HEK293T (cell line): ENCODE measurements at regions not wholly inside any gene's neighbourhood (a gene's known extent, or its start where the extent isn't known, plus 50 kb on each side); places are given as distances from the start of the nearest gene placed in this dataset.

Experiments
- BHLHE40 ChIP-seq: fragments of 450-650 bp; IDR thresholded peaks from 2 replicates; pipeline ENCODE4 v1.6.1; 2016; ENCODE audit warnings: mild to moderate bottlenecking, moderate library complexity, borderline replicate concordance
- CTBP1 ChIP-seq: fragments of 450-650 bp; IDR thresholded peaks from 2 replicates; pipeline ENCODE4 v1.6.1; 2016; ENCODE audit warnings: borderline replicate concordance
- ELF4 ChIP-seq: fragments of 450-650 bp; IDR thresholded peaks from 2 replicates; pipeline ENCODE4 v1.6.1; 2017; ENCODE audit warnings: antibody characterized with exemption
- FOXA1 ChIP-seq: fragments of 450-650 bp; IDR thresholded peaks from 2 replicates; pipeline ENCODE4 v1.6.1; 2016; ENCODE audit warnings: mild to moderate bottlenecking
- FOXK2 ChIP-seq: fragments of 450-650 bp; IDR thresholded peaks from 2 replicates; pipeline ENCODE4 v1.6.1; 2016; ENCODE audit warnings: mild to moderate bottlenecking
- FOXM1 ChIP-seq: fragments of 450-650 bp; IDR thresholded peaks from 2 replicates; pipeline ENCODE4 v1.6.1; 2017; ENCODE audit warnings: mild to moderate bottlenecking, borderline replicate concordance
- HDGF ChIP-seq: fragments of 450-650 bp; IDR thresholded peaks from 2 replicates; pipeline ENCODE4 v1.6.1; 2017; ENCODE audit warnings: antibody characterized with exemption, borderline replicate concordance
- LEF1 ChIP-seq: fragments of 450-650 bp; IDR thresholded peaks from 2 replicates; pipeline ENCODE4 v1.6.1; 2017; ENCODE audit warnings: mild to moderate bottlenecking, borderline replicate concordance
- NFRKB ChIP-seq: fragments of 450-650 bp; IDR thresholded peaks from 2 replicates; pipeline ENCODE4 v1.6.1; 2016; ENCODE audit warnings: mild to moderate bottlenecking, moderate library complexity
- SP1 ChIP-seq: fragments of 450-650 bp; IDR thresholded peaks from 2 replicates; pipeline ENCODE4 v1.6.1; 2017
- TARDBP ChIP-seq: fragments of 450-650 bp; IDR thresholded peaks from 2 replicates; pipeline ENCODE4 v1.6.1; 2016

GRCh38 chr14:101010293-101010692 is 106.8 kb upstream of the RTL1 start:
- TF ChIP-seq HDGF = no peak
- TF ChIP-seq BHLHE40 = no peak
- no peak for TF ChIP-seq SP1
- no peak for TF ChIP-seq FOXA1
- no peak for TF ChIP-seq LEF1
- no peak for TF ChIP-seq CTBP1
- TF ChIP-seq NFRKB = no peak
- no peak for TF ChIP-seq FOXM1
- no peak for TF ChIP-seq ELF4
- no peak for TF ChIP-seq TARDBP
- no peak for TF ChIP-seq FOXK2
